GM18868 (cell line): ENCODE measurements at regions not wholly inside any gene's neighbourhood (a gene's known extent, or its start where the extent isn't known, plus 50 kb on each side); places are given as distances from the start of the nearest gene placed in this dataset.

ENCODE experiments used
- ATAC-seq: cut with Tn5 transposase; IDR thresholded peaks from one replicate; pipeline ENCODE4 v1.9.1; 2021; ENCODE audit warnings: mild to moderate bottlenecking, moderate library complexity; ENCODE audit not compliant: unreplicated experiment

GRCh38 chrX:20637351-20637750 is 370.6 kb upstream of the RPS6KA3 start:
- no peak for ATAC-seq

- ATAC-seq = no peak
Observed at GRCh38 chrX:20633451-20633850, 366.7 kb upstream of the RPS6KA3 start.

GRCh38 chrX:20623448-20623847 is 356.7 kb upstream of the RPS6KA3 start:
- ATAC-seq = no peak

- no peak for ATAC-seq
Observed at GRCh38 chrX:20620306-20620705, 353.6 kb upstream of the RPS6KA3 start.

GRCh38 chrX:20609916-20610415 is 343.3 kb upstream of the RPS6KA3 start:
- ATAC-seq = no peak

GRCh38 chrX:20606831-20607230 is 340.1 kb upstream of the RPS6KA3 start:
- ATAC-seq = no peak

GRCh38 chrX:20596856-20597255 is 330.1 kb upstream of the RPS6KA3 start:
- ATAC-seq = no peak

- ATAC-seq = peak; percentile 66
Observed at GRCh38 chrX:20595928-20596575, 329.3 kb upstream of the RPS6KA3 start.

- no peak for ATAC-seq
Observed at GRCh38 chrX:20594985-20595384, 328.3 kb upstream of the RPS6KA3 start.

GRCh38 chrX:20593836-20594235 is 327.1 kb upstream of the RPS6KA3 start:
- ATAC-seq = no peak

- ATAC-seq = no peak
Observed at GRCh38 chrX:20593402-20593801, 326.7 kb upstream of the RPS6KA3 start.

- ATAC-seq = no peak
Observed at GRCh38 chrX:20591246-20591645, 324.5 kb upstream of the RPS6KA3 start.

GRCh38 chrX:20585782-20586181 is 319.1 kb upstream of the RPS6KA3 start:
- no peak for ATAC-seq

GRCh38 chrX:20571611-20572010 is 304.9 kb upstream of the RPS6KA3 start:
- ATAC-seq = no peak

- ATAC-seq = peak; percentile 65
Observed at GRCh38 chrX:20567108-20567507, 300.4 kb upstream of the RPS6KA3 start.

GRCh38 chrX:20547611-20548051 is 280.9 kb upstream of the RPS6KA3 start:
- ATAC-seq = no peak

GRCh38 chrX:20545538-20545937 is 278.8 kb upstream of the RPS6KA3 start:
- ATAC-seq = no peak

- ATAC-seq = no peak
Observed at GRCh38 chrX:20542072-20542471, 275.4 kb upstream of the RPS6KA3 start.

GRCh38 chrX:20538974-20539373 is 272.3 kb upstream of the RPS6KA3 start:
- no peak for ATAC-seq

GRCh38 chrX:20531667-20532066 is 265.0 kb upstream of the RPS6KA3 start:
- ATAC-seq = no peak

- ATAC-seq = peak; percentile 55
Observed at GRCh38 chrX:20530406-20530921, 263.8 kb upstream of the RPS6KA3 start.

- ATAC-seq = no peak
Observed at GRCh38 chrX:20529711-20530110, 263.0 kb upstream of the RPS6KA3 start.

GRCh38 chrX:20529301-20529700 is 262.6 kb upstream of the RPS6KA3 start:
- ATAC-seq = no peak
